ENCODE measurements at regions not wholly inside any gene's neighbourhood (a gene's known extent, or its start where the extent isn't known, plus 50 kb on each side); places are given as distances from the start of the nearest gene placed in this dataset.

DNA sequence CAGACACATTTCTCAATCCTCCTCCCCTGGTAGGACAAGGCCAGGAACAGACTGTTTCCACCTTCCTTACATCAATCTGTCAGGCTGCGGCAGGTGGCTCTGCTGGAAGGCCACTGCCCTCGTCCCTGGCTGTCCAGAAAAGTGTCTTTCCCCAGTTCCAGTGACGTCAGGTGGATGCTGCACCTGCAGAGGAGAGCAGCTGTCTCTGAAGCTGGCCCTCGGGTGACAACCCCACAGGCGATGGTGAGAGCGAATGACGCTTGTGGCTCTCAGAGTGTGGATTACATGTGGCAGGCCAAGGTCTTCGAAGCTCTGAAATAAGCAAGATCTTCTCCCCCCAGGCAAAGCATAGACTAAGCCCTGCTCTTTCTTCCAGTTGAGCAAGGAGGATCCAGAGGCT is 146.9 kb upstream of the RET start:
- H3K9me3 ChIP-seq (ENCODE audit: control extremely low read depth in 1 of 3, control insufficient read depth in 2 of 3, insufficient read depth in 1 of 3, low read length in 2 of 3), result peaks cover 0 to 2% (median 0%) of the 10 kb centered on the region in 3 donors
- peaks cover 9% of the 10 kb centered on the region for H3K4me1 Mint-ChIP-seq
- no peaks in the 10 kb centered on the region for H3K9me3 Mint-ChIP-seq (ENCODE audit: insufficient read depth)
- WGBS (ENCODE audit: insufficient coverage), result 83% methylated on average over 1 of the region's 8 CpGs
- H3K79me2 ChIP-seq (ENCODE audit: control insufficient read depth, insufficient read depth, low read length), result no peaks in the 10 kb centered on the region
- POLR2A ChIA-PET, result no interaction called here
- intact Hi-C loops (cut with micrococcal nuclease), result no loop called here
- no peak overlapping the region for H3K4me3 Mint-ChIP-seq
- peaks cover 38% of the 10 kb centered on the region for H3K27me3 Mint-ChIP-seq
- H3K27me3 ChIP-seq (replicated peaks in 1 of 4; ENCODE audit: control extremely low read depth in 1 of 4, control insufficient read depth in 3 of 4, insufficient read depth in 4 of 4, low read length in 3 of 4), result peaks cover 0 to 29% (median 3%) of the 10 kb centered on the region in 4 experiments
- H2AFZ ChIP-seq (ENCODE audit: insufficient read depth, low read depth, low read length, poor library complexity, severe bottlenecking), result no peak overlapping the region
- TF ChIP-seq, protein P1, sequence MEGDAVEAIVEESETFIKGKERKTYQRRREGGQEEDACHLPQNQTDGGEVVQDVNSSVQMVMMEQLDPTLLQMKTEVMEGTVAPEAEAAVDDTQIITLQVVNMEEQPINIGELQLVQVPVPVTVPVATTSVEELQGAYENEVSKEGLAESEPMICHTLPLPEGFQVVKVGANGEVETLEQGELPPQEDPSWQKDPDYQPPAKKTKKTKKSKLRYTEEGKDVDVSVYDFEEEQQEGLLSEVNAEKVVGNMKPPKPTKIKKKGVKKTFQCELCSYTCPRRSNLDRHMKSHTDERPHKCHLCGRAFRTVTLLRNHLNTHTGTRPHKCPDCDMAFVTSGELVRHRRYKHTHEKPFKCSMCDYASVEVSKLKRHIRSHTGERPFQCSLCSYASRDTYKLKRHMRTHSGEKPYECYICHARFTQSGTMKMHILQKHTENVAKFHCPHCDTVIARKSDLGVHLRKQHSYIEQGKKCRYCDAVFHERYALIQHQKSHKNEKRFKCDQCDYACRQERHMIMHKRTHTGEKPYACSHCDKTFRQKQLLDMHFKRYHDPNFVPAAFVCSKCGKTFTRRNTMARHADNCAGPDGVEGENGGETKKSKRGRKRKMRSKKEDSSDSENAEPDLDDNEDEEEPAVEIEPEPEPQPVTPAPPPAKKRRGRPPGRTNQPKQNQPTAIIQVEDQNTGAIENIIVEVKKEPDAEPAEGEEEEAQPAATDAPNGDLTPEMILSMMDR (IDR thresholded peaks at IDR 0.05), result no peak
- TF ChIP-seq EZH2 (IDR thresholded peaks at IDR 0.05; ENCODE audit: borderline replicate concordance, insufficient read depth, low read depth, low read length, poor library complexity, severe bottlenecking), result no peak
- H3K27ac ChIP-seq (ENCODE audit: low read length in 2 of 2), result no peak overlapping the region
- H3K4me3 ChIP-seq (ENCODE audit: control extremely low read depth in 1 of 5, extremely low read depth in 1 of 5, insufficient read depth in 1 of 5, low read depth in 2 of 5, low read length in 4 of 5), result no peak overlapping the region
- no peak overlapping the region for H3K9ac ChIP-seq (ENCODE audit: low read length)
- CTCF ChIA-PET, result no interaction called here
- no peak overlapping the region for H3K4me2 ChIP-seq (replicated peaks; ENCODE audit: low read depth, low read length, poor library complexity, severe bottlenecking)
- peaks cover 10 to 14% of the 10 kb centered on the region in 2 donors for H3K4me1 ChIP-seq (ENCODE audit: control insufficient read depth in 2 of 2, insufficient read depth in 2 of 2, low read length in 2 of 2)
- DNase-seq, result no peak
- H4K20me1 ChIP-seq (ENCODE audit: control insufficient read depth, insufficient read depth, low read length, poor library complexity, severe bottlenecking), result no peaks in the 10 kb centered on the region
- no peak for ATAC-seq (ENCODE audit: low read depth)
- no peaks in the 10 kb centered on the region for H3K36me3 ChIP-seq (replicated peaks in 1 of 2; ENCODE audit: control extremely low read depth in 1 of 2, control insufficient read depth in 1 of 2, extremely low read depth in 1 of 2, insufficient read depth in 2 of 2, low read length in 1 of 2)
- H3K27ac Mint-ChIP-seq, result no peak overlapping the region

DNA sequence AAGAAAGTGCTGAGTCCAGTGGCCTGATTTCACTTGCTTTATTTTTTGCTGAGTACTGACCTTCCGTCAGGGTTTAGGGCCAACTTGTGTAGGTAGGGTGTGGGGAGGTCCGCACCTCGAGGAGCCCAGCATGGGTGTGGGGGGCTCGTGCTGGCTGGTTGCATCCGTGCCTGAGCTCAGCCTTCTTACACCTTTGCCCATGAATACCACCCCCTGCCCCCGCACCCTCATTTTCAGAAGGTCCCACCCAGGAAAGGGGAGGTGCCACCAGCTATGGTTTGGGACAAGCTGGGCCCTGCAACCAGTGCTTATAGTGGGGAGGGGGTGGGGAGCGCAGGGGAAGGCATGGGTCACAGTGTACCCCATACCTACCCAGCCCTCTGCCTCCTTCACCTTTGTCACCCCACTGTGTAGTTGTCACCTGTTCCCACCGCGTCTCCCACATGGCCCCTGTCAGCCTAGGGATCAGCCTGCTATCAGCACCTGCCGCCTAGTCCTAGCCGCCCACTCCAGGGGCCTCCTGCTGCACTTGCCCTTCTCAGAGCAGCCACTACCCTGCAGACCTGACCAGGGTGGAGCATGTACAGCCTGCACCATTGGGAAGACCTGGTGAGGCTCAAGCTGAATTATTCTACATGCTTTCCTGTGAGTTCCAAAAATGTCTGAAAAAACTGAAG is 146.2 kb upstream of the RET start:
- intact Hi-C loops (cut with micrococcal nuclease), result no loop called here
- H3K27me3 Mint-ChIP-seq, result peaks cover 45% of the 10 kb centered on the region

More for the DNA sequence above, 146.2 kb upstream of the RET start:
- Mint-ChIP-seq H3K27ac (no peak overlapping the region), H3K4me3 (no peak overlapping the region), H3K4me1 (peaks cover 9% of the 10 kb centered on the region), H3K9me3 (ENCODE audit: insufficient read depth) (no peaks in the 10 kb centered on the region)
- TF ChIP-seq EZH2 (IDR thresholded peaks at IDR 0.05; ENCODE audit: borderline replicate concordance, insufficient read depth, low read depth, low read length, poor library complexity, severe bottlenecking), result no peak
- TF ChIP-seq, protein P1 (IDR thresholded peaks at IDR 0.05), result no peak
- ChIA-PET POLR2A (no interaction called here), CTCF (no interaction called here)
- peaks cover 0 to 2% (median 0%) of the 10 kb centered on the region in 3 donors for H3K9me3 ChIP-seq (ENCODE audit: control extremely low read depth in 1 of 3, control insufficient read depth in 2 of 3, insufficient read depth in 1 of 3, low read length in 2 of 3)
- no peaks in the 10 kb centered on the region for H3K79me2 ChIP-seq (ENCODE audit: control insufficient read depth, insufficient read depth, low read length)
- 98% methylated on average over 5 of the region's 11 CpGs for WGBS (ENCODE audit: insufficient coverage)
- H3K4me1 ChIP-seq (ENCODE audit: control insufficient read depth in 2 of 2, insufficient read depth in 2 of 2, low read length in 2 of 2), result peaks cover 10 to 14% of the 10 kb centered on the region in 2 donors
- no peak overlapping the region for H2AFZ ChIP-seq (ENCODE audit: insufficient read depth, low read depth, low read length, poor library complexity, severe bottlenecking)
- H3K36me3 ChIP-seq (replicated peaks in 1 of 2; ENCODE audit: control extremely low read depth in 1 of 2, control insufficient read depth in 1 of 2, extremely low read depth in 1 of 2, insufficient read depth in 2 of 2, low read length in 1 of 2), result no peaks in the 10 kb centered on the region
- no peak overlapping the region for H3K4me2 ChIP-seq (replicated peaks; ENCODE audit: low read depth, low read length, poor library complexity, severe bottlenecking)
- H3K27ac ChIP-seq (ENCODE audit: low read length in 2 of 2), result no peak overlapping the region
- no peak for ATAC-seq (ENCODE audit: low read depth)
- H3K27me3 ChIP-seq (replicated peaks in 1 of 4; ENCODE audit: control extremely low read depth in 1 of 4, control insufficient read depth in 3 of 4, insufficient read depth in 4 of 4, low read length in 3 of 4), result peaks cover 0 to 29% (median 3%) of the 10 kb centered on the region in 4 experiments
- no peak overlapping the region for H3K4me3 ChIP-seq (ENCODE audit: control extremely low read depth in 1 of 5, extremely low read depth in 1 of 5, insufficient read depth in 1 of 5, low read depth in 2 of 5, low read length in 4 of 5)
- H3K9ac ChIP-seq (ENCODE audit: low read length), result no peak overlapping the region
- H4K20me1 ChIP-seq (ENCODE audit: control insufficient read depth, insufficient read depth, low read length, poor library complexity, severe bottlenecking), result no peaks in the 10 kb centered on the region
- no peak for DNase-seq
